ENCODE measurements at regions not wholly inside any gene's neighbourhood (a gene's known extent, or its start where the extent isn't known, plus 50 kb on each side); places are given as distances from the start of the nearest gene placed in this dataset.

DNA sequence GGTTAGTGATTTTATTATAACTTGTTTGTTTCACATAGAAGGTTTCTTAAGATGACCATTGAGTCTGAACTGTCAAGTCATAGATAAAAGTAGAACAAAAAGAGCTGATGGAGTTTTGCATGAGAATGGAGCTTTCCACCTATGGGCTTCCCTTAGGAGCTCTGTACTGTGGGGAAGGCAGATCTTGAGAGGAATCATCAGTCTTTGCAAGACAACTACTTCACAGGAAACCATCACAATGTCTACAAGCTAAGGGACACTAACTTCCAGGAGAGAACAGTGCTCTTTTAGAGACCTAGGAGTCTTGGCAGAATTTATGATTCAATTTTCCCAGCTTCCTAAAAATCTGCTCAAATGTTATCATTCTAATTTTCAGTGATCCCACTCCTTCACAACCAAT lies 78.2 kb downstream of the FBXO5 start:
- TF ChIP-seq, protein P1, sequence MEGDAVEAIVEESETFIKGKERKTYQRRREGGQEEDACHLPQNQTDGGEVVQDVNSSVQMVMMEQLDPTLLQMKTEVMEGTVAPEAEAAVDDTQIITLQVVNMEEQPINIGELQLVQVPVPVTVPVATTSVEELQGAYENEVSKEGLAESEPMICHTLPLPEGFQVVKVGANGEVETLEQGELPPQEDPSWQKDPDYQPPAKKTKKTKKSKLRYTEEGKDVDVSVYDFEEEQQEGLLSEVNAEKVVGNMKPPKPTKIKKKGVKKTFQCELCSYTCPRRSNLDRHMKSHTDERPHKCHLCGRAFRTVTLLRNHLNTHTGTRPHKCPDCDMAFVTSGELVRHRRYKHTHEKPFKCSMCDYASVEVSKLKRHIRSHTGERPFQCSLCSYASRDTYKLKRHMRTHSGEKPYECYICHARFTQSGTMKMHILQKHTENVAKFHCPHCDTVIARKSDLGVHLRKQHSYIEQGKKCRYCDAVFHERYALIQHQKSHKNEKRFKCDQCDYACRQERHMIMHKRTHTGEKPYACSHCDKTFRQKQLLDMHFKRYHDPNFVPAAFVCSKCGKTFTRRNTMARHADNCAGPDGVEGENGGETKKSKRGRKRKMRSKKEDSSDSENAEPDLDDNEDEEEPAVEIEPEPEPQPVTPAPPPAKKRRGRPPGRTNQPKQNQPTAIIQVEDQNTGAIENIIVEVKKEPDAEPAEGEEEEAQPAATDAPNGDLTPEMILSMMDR (IDR thresholded peaks at IDR 0.05): no peak
- no peak for TF ChIP-seq POLR2A (IDR thresholded peaks at IDR 0.05)

Measured in heart left ventricle (tissue), 13 donors.